Neural cell (in vitro differentiated cells): ENCODE measurements at regions not wholly inside any gene's neighbourhood (a gene's known extent, or its start where the extent isn't known, plus 50 kb on each side); places are given as distances from the start of the nearest gene placed in this dataset.

Source experiments
- EP300 ChIP-seq: fragments of 450-650 bp; conservative IDR thresholded peaks from 2 replicates; pipeline ENCODE4 v1.6.1; 2014; ENCODE audit warnings: antibody characterized with exemption, mild to moderate bottlenecking, moderate library complexity; ENCODE audit not compliant: poor library complexity, severe bottlenecking
- MXI1 ChIP-seq: fragments of 450-650 bp; conservative IDR thresholded peaks from 2 replicates; pipeline ENCODE4 v1.6.1; 2014; ENCODE audit warnings: antibody characterized with exemption, mild to moderate bottlenecking; ENCODE audit not compliant: poor library complexity, severe bottlenecking
- POLR2AphosphoS5 ChIP-seq: IDR thresholded peaks from 2 replicates; pipeline ENCODE4 v1.6.1; 2012
- RAD21 ChIP-seq: fragments of 450-650 bp; conservative IDR thresholded peaks from 2 replicates; pipeline ENCODE4 v1.6.1; 2014; ENCODE audit warnings: antibody characterized with exemption, mild to moderate bottlenecking, moderate library complexity
- SMC3 ChIP-seq: fragments of 450-650 bp; conservative IDR thresholded peaks from 2 replicates; pipeline ENCODE4 v1.6.1; 2014; ENCODE audit warnings: antibody characterized with exemption, mild to moderate bottlenecking, moderate library complexity; ENCODE audit not compliant: poor library complexity
- TAF1 ChIP-seq: IDR thresholded peaks from 2 replicates; pipeline ENCODE4 v1.6.1; 2012; ENCODE audit warnings: low read depth
- TF ChIP-seq, protein P1 (sequence below): fragments of 450-650 bp; IDR thresholded peaks from 2 replicates; pipeline ENCODE4 v1.5.1; 2014; ENCODE audit warnings: antibody characterized with exemption, mild to moderate bottlenecking, moderate library complexity; ENCODE audit not compliant: poor library complexity, severe bottlenecking
- TF ChIP-seq, protein P2 (sequence below): IDR thresholded peaks from 2 replicates; pipeline ENCODE4 v1.6.1; 2012; ENCODE audit warnings: borderline replicate concordance

DNA sequence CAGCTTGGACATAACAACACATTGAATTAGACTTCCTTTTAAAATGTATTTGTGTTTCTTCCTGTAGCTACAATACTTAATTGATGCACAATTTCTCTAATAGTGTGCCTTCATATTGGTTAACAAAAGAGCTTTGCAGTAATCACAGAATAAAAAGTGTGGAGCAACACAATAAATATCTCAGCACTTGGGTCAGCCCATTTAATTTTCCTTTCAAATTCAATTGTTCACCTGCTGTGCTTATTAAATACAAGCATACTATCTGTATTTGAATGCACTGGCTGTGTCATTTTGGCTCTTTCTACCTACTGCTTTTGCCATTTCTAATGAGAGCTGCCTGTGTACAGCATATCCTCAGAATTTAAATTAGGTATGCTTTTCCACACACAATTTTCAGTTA is 1641.3 kb upstream of the SLC39A10 start:
- no peak for TF ChIP-seq POLR2AphosphoS5
- TF ChIP-seq, protein P1, sequence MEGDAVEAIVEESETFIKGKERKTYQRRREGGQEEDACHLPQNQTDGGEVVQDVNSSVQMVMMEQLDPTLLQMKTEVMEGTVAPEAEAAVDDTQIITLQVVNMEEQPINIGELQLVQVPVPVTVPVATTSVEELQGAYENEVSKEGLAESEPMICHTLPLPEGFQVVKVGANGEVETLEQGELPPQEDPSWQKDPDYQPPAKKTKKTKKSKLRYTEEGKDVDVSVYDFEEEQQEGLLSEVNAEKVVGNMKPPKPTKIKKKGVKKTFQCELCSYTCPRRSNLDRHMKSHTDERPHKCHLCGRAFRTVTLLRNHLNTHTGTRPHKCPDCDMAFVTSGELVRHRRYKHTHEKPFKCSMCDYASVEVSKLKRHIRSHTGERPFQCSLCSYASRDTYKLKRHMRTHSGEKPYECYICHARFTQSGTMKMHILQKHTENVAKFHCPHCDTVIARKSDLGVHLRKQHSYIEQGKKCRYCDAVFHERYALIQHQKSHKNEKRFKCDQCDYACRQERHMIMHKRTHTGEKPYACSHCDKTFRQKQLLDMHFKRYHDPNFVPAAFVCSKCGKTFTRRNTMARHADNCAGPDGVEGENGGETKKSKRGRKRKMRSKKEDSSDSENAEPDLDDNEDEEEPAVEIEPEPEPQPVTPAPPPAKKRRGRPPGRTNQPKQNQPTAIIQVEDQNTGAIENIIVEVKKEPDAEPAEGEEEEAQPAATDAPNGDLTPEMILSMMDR = no peak
- no peak for TF ChIP-seq TAF1
- TF ChIP-seq, protein P2, sequence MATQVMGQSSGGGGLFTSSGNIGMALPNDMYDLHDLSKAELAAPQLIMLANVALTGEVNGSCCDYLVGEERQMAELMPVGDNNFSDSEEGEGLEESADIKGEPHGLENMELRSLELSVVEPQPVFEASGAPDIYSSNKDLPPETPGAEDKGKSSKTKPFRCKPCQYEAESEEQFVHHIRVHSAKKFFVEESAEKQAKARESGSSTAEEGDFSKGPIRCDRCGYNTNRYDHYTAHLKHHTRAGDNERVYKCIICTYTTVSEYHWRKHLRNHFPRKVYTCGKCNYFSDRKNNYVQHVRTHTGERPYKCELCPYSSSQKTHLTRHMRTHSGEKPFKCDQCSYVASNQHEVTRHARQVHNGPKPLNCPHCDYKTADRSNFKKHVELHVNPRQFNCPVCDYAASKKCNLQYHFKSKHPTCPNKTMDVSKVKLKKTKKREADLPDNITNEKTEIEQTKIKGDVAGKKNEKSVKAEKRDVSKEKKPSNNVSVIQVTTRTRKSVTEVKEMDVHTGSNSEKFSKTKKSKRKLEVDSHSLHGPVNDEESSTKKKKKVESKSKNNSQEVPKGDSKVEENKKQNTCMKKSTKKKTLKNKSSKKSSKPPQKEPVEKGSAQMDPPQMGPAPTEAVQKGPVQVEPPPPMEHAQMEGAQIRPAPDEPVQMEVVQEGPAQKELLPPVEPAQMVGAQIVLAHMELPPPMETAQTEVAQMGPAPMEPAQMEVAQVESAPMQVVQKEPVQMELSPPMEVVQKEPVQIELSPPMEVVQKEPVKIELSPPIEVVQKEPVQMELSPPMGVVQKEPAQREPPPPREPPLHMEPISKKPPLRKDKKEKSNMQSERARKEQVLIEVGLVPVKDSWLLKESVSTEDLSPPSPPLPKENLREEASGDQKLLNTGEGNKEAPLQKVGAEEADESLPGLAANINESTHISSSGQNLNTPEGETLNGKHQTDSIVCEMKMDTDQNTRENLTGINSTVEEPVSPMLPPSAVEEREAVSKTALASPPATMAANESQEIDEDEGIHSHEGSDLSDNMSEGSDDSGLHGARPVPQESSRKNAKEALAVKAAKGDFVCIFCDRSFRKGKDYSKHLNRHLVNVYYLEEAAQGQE = no peak
- TF ChIP-seq EP300 = no peak
- no peak for TF ChIP-seq MXI1
- TF ChIP-seq RAD21 = no peak
- no peak for TF ChIP-seq SMC3
